ENCODE measurements at regions not wholly inside any gene's neighbourhood (a gene's known extent, or its start where the extent isn't known, plus 50 kb on each side); places are given as distances from the start of the nearest gene placed in this dataset.

DNA sequence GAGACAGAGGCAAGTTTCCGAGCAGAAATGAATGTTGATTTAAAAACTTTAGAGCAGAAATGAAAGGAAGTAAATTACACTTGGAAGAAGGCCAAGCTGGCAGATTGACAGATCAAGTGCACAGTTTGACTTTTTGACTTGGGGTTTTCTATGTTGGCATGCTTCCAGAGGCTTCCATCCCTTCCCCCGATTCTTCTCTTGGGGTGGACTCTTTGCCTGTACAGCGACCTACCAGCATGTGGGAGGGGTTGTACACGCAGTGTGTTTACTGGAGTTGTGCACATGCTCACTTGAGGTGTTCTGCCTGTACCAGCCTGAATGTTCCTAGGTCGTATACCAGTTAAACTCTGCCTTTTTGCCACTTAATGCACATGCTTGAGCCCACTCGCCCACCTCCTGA, 701.5 kb upstream of the GBE1 start:
- TF ChIP-seq GLIS3 (CRISPR knock-in tag; IDR thresholded peaks at IDR 0.05), result no peak
- no peak for TF ChIP-seq ESRRG (CRISPR knock-in tag; IDR thresholded peaks at IDR 0.05)
- no peak for TF ChIP-seq TCF4 (CRISPR knock-in tag; IDR thresholded peaks at IDR 0.05; ENCODE audit: borderline replicate concordance)
- no peak for TF ChIP-seq ZNF565 (CRISPR knock-in tag; conservative IDR thresholded peaks at IDR 0.05; ENCODE audit: low read depth)
- TF ChIP-seq ZFP30 (CRISPR knock-in tag; IDR thresholded peaks at IDR 0.05), result no peak
- no peak for TF ChIP-seq ZFP3 (CRISPR knock-in tag; IDR thresholded peaks at IDR 0.05)
- TF ChIP-seq ISL1 (CRISPR knock-in tag; IDR thresholded peaks at IDR 0.05), result no peak
- TF ChIP-seq ZNF8 (CRISPR knock-in tag; IDR thresholded peaks at IDR 0.05), result no peak
- TF ChIP-seq CSDC2 (CRISPR knock-in tag; IDR thresholded peaks at IDR 0.05), result no peak
- no peak for TF ChIP-seq RARB (CRISPR knock-in tag; IDR thresholded peaks at IDR 0.05)
- TF ChIP-seq PPARA (CRISPR knock-in tag; IDR thresholded peaks at IDR 0.05; ENCODE audit: borderline replicate concordance), result no peak
- TF ChIP-seq ZC3H10 (CRISPR knock-in tag; IDR thresholded peaks at IDR 0.05), result no peak
- TF ChIP-seq TOX (CRISPR knock-in tag; IDR thresholded peaks at IDR 0.05; ENCODE audit: borderline replicate concordance), result no peak
- TF ChIP-seq CREB5 (CRISPR knock-in tag; IDR thresholded peaks at IDR 0.05; ENCODE audit: low read depth), result no peak
- no peak for TF ChIP-seq OSR1 (CRISPR knock-in tag; IDR thresholded peaks at IDR 0.05)
- TF ChIP-seq POU6F1 (CRISPR knock-in tag; IDR thresholded peaks at IDR 0.05; ENCODE audit: borderline replicate concordance, low read depth), result no peak
- no peak for ATAC-seq

DNA sequence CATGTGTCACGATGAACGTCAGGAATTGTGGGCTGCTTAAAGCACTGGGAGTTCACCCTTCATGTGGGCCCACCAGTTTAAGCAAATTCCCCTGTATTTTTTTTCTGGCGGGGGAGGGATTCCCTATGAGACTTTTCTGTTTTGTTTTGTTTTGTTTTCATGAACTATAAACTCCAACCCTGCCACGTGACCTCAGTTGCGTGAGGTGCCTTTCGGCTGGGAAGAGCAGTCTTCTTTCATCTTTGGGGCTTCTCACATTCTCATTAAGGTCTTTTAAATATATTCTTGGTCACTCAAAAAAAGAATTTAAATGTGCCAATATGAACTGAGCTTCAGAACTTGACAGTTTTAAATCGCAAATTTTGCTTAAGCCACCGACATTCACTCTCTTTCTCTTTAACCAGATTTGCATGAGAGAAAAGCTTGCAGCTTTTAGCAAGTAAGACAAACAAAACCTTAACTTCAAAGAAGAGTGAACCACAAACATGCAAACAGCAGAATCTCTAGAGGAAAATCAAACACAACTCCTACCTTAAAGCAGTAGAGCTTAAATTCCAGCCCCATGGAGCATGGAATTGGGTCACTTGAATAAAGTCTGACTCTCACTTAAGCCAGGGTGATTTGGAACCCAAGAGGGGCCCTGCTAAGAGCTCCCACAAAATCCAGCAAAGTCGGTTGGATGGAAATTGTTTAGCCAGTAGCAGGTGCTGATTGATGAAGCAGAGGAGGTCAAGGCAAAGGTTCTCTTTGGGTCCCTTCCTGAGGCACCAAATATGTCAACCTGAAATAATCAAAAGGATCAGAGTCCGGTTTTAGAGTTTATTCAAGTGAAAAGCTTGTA, 699.8 kb upstream of the GBE1 start:
- ATAC-seq, result no peak
- no peak for TF ChIP-seq BACH2 (CRISPR knock-in tag; IDR thresholded peaks at IDR 0.05; ENCODE audit: borderline replicate concordance)
- TF ChIP-seq PPARA (CRISPR knock-in tag; IDR thresholded peaks at IDR 0.05; ENCODE audit: borderline replicate concordance), result no peak
- TF ChIP-seq, protein P1, sequence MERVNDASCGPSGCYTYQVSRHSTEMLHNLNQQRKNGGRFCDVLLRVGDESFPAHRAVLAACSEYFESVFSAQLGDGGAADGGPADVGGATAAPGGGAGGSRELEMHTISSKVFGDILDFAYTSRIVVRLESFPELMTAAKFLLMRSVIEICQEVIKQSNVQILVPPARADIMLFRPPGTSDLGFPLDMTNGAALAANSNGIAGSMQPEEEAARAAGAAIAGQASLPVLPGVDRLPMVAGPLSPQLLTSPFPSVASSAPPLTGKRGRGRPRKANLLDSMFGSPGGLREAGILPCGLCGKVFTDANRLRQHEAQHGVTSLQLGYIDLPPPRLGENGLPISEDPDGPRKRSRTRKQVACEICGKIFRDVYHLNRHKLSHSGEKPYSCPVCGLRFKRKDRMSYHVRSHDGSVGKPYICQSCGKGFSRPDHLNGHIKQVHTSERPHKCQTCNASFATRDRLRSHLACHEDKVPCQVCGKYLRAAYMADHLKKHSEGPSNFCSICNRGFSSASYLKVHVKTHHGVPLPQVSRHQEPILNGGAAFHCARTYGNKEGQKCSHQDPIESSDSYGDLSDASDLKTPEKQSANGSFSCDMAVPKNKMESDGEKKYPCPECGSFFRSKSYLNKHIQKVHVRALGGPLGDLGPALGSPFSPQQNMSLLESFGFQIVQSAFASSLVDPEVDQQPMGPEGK (CRISPR knock-in tag; IDR thresholded peaks at IDR 0.05; ENCODE audit: borderline replicate concordance), result no peak
- TF ChIP-seq POU6F1 (CRISPR knock-in tag; IDR thresholded peaks at IDR 0.05; ENCODE audit: borderline replicate concordance, low read depth), result no peak
- no peak for TF ChIP-seq CSRNP3 (CRISPR knock-in tag; IDR thresholded peaks at IDR 0.05)
- no peak for TF ChIP-seq ISL1 (CRISPR knock-in tag; IDR thresholded peaks at IDR 0.05)
- no peak for TF ChIP-seq ZNF70 (CRISPR knock-in tag; IDR thresholded peaks at IDR 0.05)
- no peak for TF ChIP-seq TSHZ2 (CRISPR knock-in tag; IDR thresholded peaks at IDR 0.05)
- no peak for TF ChIP-seq OSR1 (CRISPR knock-in tag; IDR thresholded peaks at IDR 0.05)
- no peak for TF ChIP-seq SNAI2 (CRISPR knock-in tag; IDR thresholded peaks at IDR 0.05)
- TF ChIP-seq ARNTL (CRISPR knock-in tag; IDR thresholded peaks at IDR 0.05; ENCODE audit: borderline replicate concordance, low read depth), result no peak
